GM18519 (cell line): ENCODE measurements at regions not wholly inside any gene's neighbourhood (a gene's known extent, or its start where the extent isn't known, plus 50 kb on each side); places are given as distances from the start of the nearest gene placed in this dataset.

Experiments
- ATAC-seq: cut with Tn5 transposase; IDR thresholded peaks from one replicate; pipeline ENCODE4 v1.9.1; 2021; ENCODE audit warnings: mild to moderate bottlenecking, moderate library complexity; ENCODE audit not compliant: unreplicated experiment, low FRiP score

GRCh38 chr12:125193376-125194152 is 128.3 kb downstream of the AACS start:
- no peak for ATAC-seq

GRCh38 chr12:125194163-125194773 is 129.0 kb downstream of the AACS start:
- no peak for ATAC-seq

- ATAC-seq: no peak
Observed at GRCh38 chr12:125194987-125195386, 129.8 kb downstream of the AACS start.

GRCh38 chr12:125197326-125197725 is 132.1 kb downstream of the AACS start:
- ATAC-seq: no peak

- ATAC-seq: no peak
Observed at GRCh38 chr12:125198652-125199051, 133.4 kb downstream of the AACS start.

GRCh38 chr12:125201090-125201489 is 135.9 kb downstream of the AACS start:
- no peak for ATAC-seq

GRCh38 chr12:125201940-125202339 is 136.7 kb downstream of the AACS start:
- no peak for ATAC-seq

- no peak for ATAC-seq
Observed at GRCh38 chr12:125202421-125202820, 137.2 kb downstream of the AACS start.

GRCh38 chr12:125203145-125203765 is 138.0 kb downstream of the AACS start:
- no peak for ATAC-seq

GRCh38 chr12:125205386-125205785 is 140.2 kb downstream of the AACS start:
- no peak for ATAC-seq

- ATAC-seq: no peak
Observed at GRCh38 chr12:125206711-125207110, 141.5 kb downstream of the AACS start.

- no peak for ATAC-seq
Observed at GRCh38 chr12:125208334-125208733, 143.1 kb downstream of the AACS start.

- no peak for ATAC-seq
Observed at GRCh38 chr12:125208942-125209341, 143.7 kb downstream of the AACS start.

GRCh38 chr12:125210104-125210755 is 145.0 kb downstream of the AACS start:
- no peak for ATAC-seq

GRCh38 chr12:125211464-125211863 is 146.2 kb downstream of the AACS start:
- ATAC-seq: no peak

GRCh38 chr12:125214289-125214688 is 149.1 kb downstream of the AACS start:
- no peak for ATAC-seq

GRCh38 chr12:125216756-125217155 is 151.5 kb downstream of the AACS start:
- ATAC-seq: no peak

GRCh38 chr12:125217308-125217707 is 152.1 kb downstream of the AACS start:
- no peak for ATAC-seq

- ATAC-seq: no peak
Observed at GRCh38 chr12:125218952-125219351, 153.7 kb downstream of the AACS start.

- ATAC-seq: no peak
Observed at GRCh38 chr12:125220404-125221273, 155.4 kb downstream of the AACS start.
